ENCODE measurements at regions not wholly inside any gene's neighbourhood (a gene's known extent, or its start where the extent isn't known, plus 50 kb on each side); places are given as distances from the start of the nearest gene placed in this dataset.

DNA sequence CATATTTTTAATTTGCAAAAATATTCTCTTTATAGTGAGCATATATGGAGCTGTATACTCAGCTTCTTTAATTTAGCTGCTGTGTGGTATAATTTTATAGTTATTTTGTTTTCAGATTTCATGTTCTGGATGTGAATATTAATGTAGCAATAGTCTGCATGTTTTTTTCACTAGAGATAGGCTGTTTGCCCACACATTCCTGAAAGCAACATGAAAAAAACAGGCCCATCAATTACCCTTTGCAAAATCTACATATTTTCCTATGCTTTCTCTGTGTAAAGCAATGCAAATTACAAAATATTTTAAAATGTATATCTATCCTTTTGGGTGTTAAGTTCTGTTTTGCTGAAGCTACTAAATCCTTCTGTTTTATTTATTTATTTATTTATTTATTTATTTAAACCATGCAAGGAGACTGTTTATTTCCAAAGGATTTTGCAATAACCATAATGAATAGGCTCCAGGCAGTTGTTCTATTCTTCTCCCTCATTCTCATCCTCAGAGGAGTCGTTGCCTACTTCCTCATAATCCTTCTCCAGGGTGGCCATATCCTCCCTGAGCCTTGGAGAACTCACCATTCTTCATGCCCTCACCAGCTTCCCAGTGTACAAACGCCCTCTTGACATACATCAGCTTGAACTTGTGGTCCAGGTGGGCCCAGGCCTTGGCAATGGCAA lies 277.1 kb downstream of the ANKRD50 start:
- TF ChIP-seq, protein P1, sequence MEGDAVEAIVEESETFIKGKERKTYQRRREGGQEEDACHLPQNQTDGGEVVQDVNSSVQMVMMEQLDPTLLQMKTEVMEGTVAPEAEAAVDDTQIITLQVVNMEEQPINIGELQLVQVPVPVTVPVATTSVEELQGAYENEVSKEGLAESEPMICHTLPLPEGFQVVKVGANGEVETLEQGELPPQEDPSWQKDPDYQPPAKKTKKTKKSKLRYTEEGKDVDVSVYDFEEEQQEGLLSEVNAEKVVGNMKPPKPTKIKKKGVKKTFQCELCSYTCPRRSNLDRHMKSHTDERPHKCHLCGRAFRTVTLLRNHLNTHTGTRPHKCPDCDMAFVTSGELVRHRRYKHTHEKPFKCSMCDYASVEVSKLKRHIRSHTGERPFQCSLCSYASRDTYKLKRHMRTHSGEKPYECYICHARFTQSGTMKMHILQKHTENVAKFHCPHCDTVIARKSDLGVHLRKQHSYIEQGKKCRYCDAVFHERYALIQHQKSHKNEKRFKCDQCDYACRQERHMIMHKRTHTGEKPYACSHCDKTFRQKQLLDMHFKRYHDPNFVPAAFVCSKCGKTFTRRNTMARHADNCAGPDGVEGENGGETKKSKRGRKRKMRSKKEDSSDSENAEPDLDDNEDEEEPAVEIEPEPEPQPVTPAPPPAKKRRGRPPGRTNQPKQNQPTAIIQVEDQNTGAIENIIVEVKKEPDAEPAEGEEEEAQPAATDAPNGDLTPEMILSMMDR (IDR thresholded peaks at IDR 0.05): no peak
- no peak for TF ChIP-seq POLR2A (IDR thresholded peaks at IDR 0.05)
- TF ChIP-seq EP300 (IDR thresholded peaks at IDR 0.05): no peak
